SK-N-SH (cell line): ENCODE measurements at regions not wholly inside any gene's neighbourhood (a gene's known extent, or its start where the extent isn't known, plus 50 kb on each side); places are given as distances from the start of the nearest gene placed in this dataset.

Experiments
- CTCF ChIA-PET: fragments of 300-600, 350-600 bp; formaldehyde crosslinking; extraction: SDS; loops from one replicate; lab custom pipeline; 2021; lab: Yijun Ruan, JAX
- POLR2A ChIA-PET: fragments of 350-600 bp; sonication (Branson Sonifier 250); formaldehyde crosslinking; extraction: SDS; loops from one replicate; lab custom pipeline; 2020; ENCODE audit warnings: antibody characterized with exemption, inconsistent platforms; lab: Yijun Ruan, JAX
- DNase-seq: peaks from one replicate; pipeline ENCODE4 v3.0.0; 2012
- H2AFZ ChIP-seq: fragments of 200-600 bp; sonication (generic); 2 replicates; pipeline ENCODE4 v1.8.1; 2016; ENCODE audit warnings: antibody characterized with exemption, mild to moderate bottlenecking, low read depth
- H3F3A ChIP-seq: fragments of 200-600 bp; sonication (generic); replicated peaks from 2 replicates; pipeline ENCODE3; 2016; ENCODE audit warnings: antibody characterized with exemption, mild to moderate bottlenecking; ENCODE audit not compliant: insufficient read depth
- H3K27ac ChIP-seq, 2 experiments: fragments of 200-500 bp in 1 of 2; fragments of 200-600 bp in 1 of 2; sonication (Bioruptor generic) in 1 of 2; sonication (generic), shearing (Covaris generic) in 1 of 2; 2 replicates each; pipeline versions ENCODE4 v1.5.1 to v1.6.1; 2014 to 2016; ENCODE audit warnings: low read depth in 2 of 2, inconsistent platforms in 1 of 2, low read length in 1 of 2, mild to moderate bottlenecking in 1 of 2, mixed read lengths in 1 of 2
- H3K27me3 ChIP-seq: fragments of 200-600 bp; sonication (generic), shearing (Covaris generic); 2 replicates; pipeline ENCODE4 v1.6.1; 2016; ENCODE audit warnings: mixed run types; ENCODE audit not compliant: insufficient read depth
- H3K36me3 ChIP-seq, 2 experiments: fragments of 200-500 bp in 1 of 2; fragments of 200-600 bp in 1 of 2; sonication (Bioruptor generic) in 1 of 2; sonication (generic) in 1 of 2; replicated peaks in 1 of 2; 2 replicates each; pipeline versions ENCODE3 to v1.5.1; 2014 to 2016; ENCODE audit warnings: low read length in 1 of 2, mild to moderate bottlenecking in 1 of 2; ENCODE audit not compliant: insufficient read depth in 2 of 2, control insufficient read depth in 1 of 2
- H3K4me1 ChIP-seq, 2 experiments: fragments of 200-500 bp in 1 of 2; fragments of 200-600 bp in 1 of 2; sonication (Bioruptor generic) in 1 of 2; sonication (generic), shearing (Covaris generic) in 1 of 2; 2 replicates each; pipeline versions ENCODE4 v1.5.1 to v1.6.1; 2014 to 2016; ENCODE audit warnings: low read depth in 1 of 2, low read length in 1 of 2, mixed run types in 1 of 2; ENCODE audit not compliant: insufficient read depth in 2 of 2, control insufficient read depth in 1 of 2
- H3K4me2 ChIP-seq: fragments of 200-600 bp; sonication (generic), shearing (Covaris generic); 2 replicates; pipeline ENCODE4 v1.6.1; 2017; ENCODE audit warnings: mixed run types
- H3K4me3 ChIP-seq, 2 experiments: fragments of 200-500 bp in 1 of 2; fragments of 200-600 bp in 1 of 2; sonication (Bioruptor generic) in 1 of 2; sonication (generic), shearing (Covaris generic) in 1 of 2; 2 replicates each; pipeline versions ENCODE4 v1.5.1 to v1.8.1; 2014 to 2016; ENCODE audit warnings: low read depth in 2 of 2, inconsistent platforms in 1 of 2, low read length in 1 of 2, mild to moderate bottlenecking in 1 of 2, mixed read lengths in 1 of 2, moderate library complexity in 1 of 2
- H3K79me2 ChIP-seq: fragments of 200-600 bp; sonication (generic); 2 replicates; pipeline ENCODE4 v1.8.1; 2017; ENCODE audit warnings: mild to moderate bottlenecking; ENCODE audit not compliant: insufficient read depth
- H3K9ac ChIP-seq: fragments of 200-600 bp; sonication (generic); 2 replicates; pipeline ENCODE4 v1.6.1; 2017; ENCODE audit warnings: mixed run types
- H3K9me2 ChIP-seq: fragments of 200-600 bp; sonication (generic); 2 replicates; pipeline ENCODE4 v1.6.1; 2017; ENCODE audit warnings: mixed run types
- H3K9me3 ChIP-seq: fragments of 200-600 bp; sonication (generic); 2 replicates; pipeline ENCODE4 v1.6.1; 2017; ENCODE audit warnings: mixed run types, mild to moderate bottlenecking, moderate library complexity
- H4K20me1 ChIP-seq: fragments of 200-600 bp; sonication (generic); 2 replicates; pipeline ENCODE4 v1.6.1; 2017; ENCODE audit warnings: mild to moderate bottlenecking, mixed run types; ENCODE audit not compliant: insufficient read depth
- CHD2 ChIP-seq: fragments of 150-350 bp; IDR thresholded peaks from 2 replicates; pipeline ENCODE4 v1.6.1; 2018; ENCODE audit warnings: low read length; ENCODE audit not compliant: partially characterized antibody
- EZH2phosphoT487 ChIP-seq: fragments of 200-600 bp; sonication (generic); IDR thresholded peaks from 2 replicates; pipeline ENCODE4 v1.6.1; 2017; ENCODE audit warnings: low read depth, mixed run types, mild to moderate bottlenecking, antibody characterized with exemption, moderate library complexity, borderline replicate concordance
- FOSL2 ChIP-seq: IDR thresholded peaks from 2 replicates; pipeline ENCODE4 v1.4.0; 2012; ENCODE audit warnings: low read depth, mild to moderate bottlenecking, moderate library complexity, borderline replicate concordance
- FOXM1 ChIP-seq: IDR thresholded peaks from 2 replicates; pipeline ENCODE4 v1.4.0; 2012; ENCODE audit warnings: low read depth, mild to moderate bottlenecking
- GABPA ChIP-seq: IDR thresholded peaks from 2 replicates; pipeline ENCODE4 v1.4.0; 2012; ENCODE audit warnings: low read depth, mild to moderate bottlenecking
- GATA2 ChIP-seq: sonication (generic); formaldehyde crosslinking; IDR thresholded peaks from 2 replicates; pipeline ENCODE4 v1.5.0; 2020; ENCODE audit warnings: mild to moderate bottlenecking, missing genetic modification reagents
- MEF2A ChIP-seq: IDR thresholded peaks from 2 replicates; pipeline ENCODE4 v1.4.0; 2012; ENCODE audit warnings: low read depth, borderline replicate concordance
- NFIC ChIP-seq: IDR thresholded peaks from 2 replicates; pipeline ENCODE4 v1.4.0; 2012; ENCODE audit warnings: borderline replicate concordance
- REST ChIP-seq: IDR thresholded peaks from 2 replicates; pipeline ENCODE4 v1.6.1; 2012; ENCODE audit warnings: mild to moderate bottlenecking, low read depth, low read length, moderate library complexity
- RFX5 ChIP-seq: IDR thresholded peaks from 2 replicates; pipeline ENCODE4 v1.6.1; 2012; ENCODE audit warnings: mild to moderate bottlenecking, improper control_type of control experiment, low read length
- TAF1 ChIP-seq: IDR thresholded peaks from 2 replicates; pipeline ENCODE4 v1.6.1; 2012; ENCODE audit warnings: low read depth, mild to moderate bottlenecking, low read length, moderate library complexity, borderline replicate concordance
- TCF12 ChIP-seq: IDR thresholded peaks from 2 replicates; pipeline ENCODE4 v1.4.0; 2012
- YY1 ChIP-seq: IDR thresholded peaks from 2 replicates; pipeline ENCODE4 v1.4.0; 2012; ENCODE audit warnings: low read depth, mild to moderate bottlenecking
- WGBS: methylation state at CpG from one replicate; pipeline ENCODE4 v1.1.6; 2017; ENCODE audit warnings: low lambda C conversion rate; 5-methylcytosine and 5-hydroxymethylcytosine counted together
- TF ChIP-seq, protein P1 (sequence below): fragments of 200-600 bp; sonication (generic); IDR thresholded peaks from 2 replicates; pipeline ENCODE4 v1.6.1; 2017; ENCODE audit warnings: antibody characterized with exemption, mild to moderate bottlenecking, moderate library complexity
- TF ChIP-seq, protein P2 (sequence below): fragments of 150-350 bp; IDR thresholded peaks from 2 replicates; pipeline ENCODE4 v1.6.1; 2016; ENCODE audit warnings: mild to moderate bottlenecking, low read depth, low read length
- TF ChIP-seq, protein P3 (sequence below): IDR thresholded peaks from 2 replicates; pipeline ENCODE4 v1.4.0; 2012; ENCODE audit warnings: low read depth, borderline replicate concordance

- DNase-seq, result no peak
- ChIA-PET CTCF (interaction anchor here (1.3 kb wide), 1 partner anchor 14 kb away, joined by 4 read pairs; no protein-coding TSS in a partner anchor), POLR2A (no interaction called here)
- no peak for TF ChIP-seq FOXM1
- TF ChIP-seq CHD2, result no peak
- TF ChIP-seq MEF2A, result no peak
- TF ChIP-seq GABPA, result no peak
- no peak for TF ChIP-seq REST
- TF ChIP-seq, protein P1, sequence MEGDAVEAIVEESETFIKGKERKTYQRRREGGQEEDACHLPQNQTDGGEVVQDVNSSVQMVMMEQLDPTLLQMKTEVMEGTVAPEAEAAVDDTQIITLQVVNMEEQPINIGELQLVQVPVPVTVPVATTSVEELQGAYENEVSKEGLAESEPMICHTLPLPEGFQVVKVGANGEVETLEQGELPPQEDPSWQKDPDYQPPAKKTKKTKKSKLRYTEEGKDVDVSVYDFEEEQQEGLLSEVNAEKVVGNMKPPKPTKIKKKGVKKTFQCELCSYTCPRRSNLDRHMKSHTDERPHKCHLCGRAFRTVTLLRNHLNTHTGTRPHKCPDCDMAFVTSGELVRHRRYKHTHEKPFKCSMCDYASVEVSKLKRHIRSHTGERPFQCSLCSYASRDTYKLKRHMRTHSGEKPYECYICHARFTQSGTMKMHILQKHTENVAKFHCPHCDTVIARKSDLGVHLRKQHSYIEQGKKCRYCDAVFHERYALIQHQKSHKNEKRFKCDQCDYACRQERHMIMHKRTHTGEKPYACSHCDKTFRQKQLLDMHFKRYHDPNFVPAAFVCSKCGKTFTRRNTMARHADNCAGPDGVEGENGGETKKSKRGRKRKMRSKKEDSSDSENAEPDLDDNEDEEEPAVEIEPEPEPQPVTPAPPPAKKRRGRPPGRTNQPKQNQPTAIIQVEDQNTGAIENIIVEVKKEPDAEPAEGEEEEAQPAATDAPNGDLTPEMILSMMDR, result no peak
- TF ChIP-seq, protein P2, sequence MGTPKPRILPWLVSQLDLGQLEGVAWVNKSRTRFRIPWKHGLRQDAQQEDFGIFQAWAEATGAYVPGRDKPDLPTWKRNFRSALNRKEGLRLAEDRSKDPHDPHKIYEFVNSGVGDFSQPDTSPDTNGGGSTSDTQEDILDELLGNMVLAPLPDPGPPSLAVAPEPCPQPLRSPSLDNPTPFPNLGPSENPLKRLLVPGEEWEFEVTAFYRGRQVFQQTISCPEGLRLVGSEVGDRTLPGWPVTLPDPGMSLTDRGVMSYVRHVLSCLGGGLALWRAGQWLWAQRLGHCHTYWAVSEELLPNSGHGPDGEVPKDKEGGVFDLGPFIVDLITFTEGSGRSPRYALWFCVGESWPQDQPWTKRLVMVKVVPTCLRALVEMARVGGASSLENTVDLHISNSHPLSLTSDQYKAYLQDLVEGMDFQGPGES, result no peak
- no peak for TF ChIP-seq TCF12
- no peak for TF ChIP-seq NFIC
- TF ChIP-seq, protein P3, sequence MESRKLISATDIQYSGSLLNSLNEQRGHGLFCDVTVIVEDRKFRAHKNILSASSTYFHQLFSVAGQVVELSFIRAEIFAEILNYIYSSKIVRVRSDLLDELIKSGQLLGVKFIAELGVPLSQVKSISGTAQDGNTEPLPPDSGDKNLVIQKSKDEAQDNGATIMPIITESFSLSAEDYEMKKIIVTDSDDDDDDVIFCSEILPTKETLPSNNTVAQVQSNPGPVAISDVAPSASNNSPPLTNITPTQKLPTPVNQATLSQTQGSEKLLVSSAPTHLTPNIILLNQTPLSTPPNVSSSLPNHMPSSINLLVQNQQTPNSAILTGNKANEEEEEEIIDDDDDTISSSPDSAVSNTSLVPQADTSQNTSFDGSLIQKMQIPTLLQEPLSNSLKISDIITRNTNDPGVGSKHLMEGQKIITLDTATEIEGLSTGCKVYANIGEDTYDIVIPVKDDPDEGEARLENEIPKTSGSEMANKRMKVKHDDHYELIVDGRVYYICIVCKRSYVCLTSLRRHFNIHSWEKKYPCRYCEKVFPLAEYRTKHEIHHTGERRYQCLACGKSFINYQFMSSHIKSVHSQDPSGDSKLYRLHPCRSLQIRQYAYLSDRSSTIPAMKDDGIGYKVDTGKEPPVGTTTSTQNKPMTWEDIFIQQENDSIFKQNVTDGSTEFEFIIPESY, result no peak
- TF ChIP-seq YY1, result no peak
- TF ChIP-seq FOSL2, result no peak
- TF ChIP-seq GATA2, result no peak
- no peak for TF ChIP-seq EZH2phosphoT487
- no peak for TF ChIP-seq RFX5
- TF ChIP-seq TAF1, result no peak
- no peak overlapping the region for H3K4me2 ChIP-seq
- no peaks in the 10 kb centered on the region for H3F3A ChIP-seq
- no peak overlapping the region for H3K4me3 ChIP-seq
- H3K27me3 ChIP-seq, result no peaks in the 10 kb centered on the region
- 53% methylated on average over 5 of the region's 5 CpGs for WGBS
- no peak overlapping the region for H3K9ac ChIP-seq
- H3K9me3 ChIP-seq, result no peaks in the 10 kb centered on the region
- no peak overlapping the region for H2AFZ ChIP-seq
- H3K4me1 ChIP-seq, result no peaks in the 10 kb centered on the region; a peak in 1 of 4 replicates
- no peak overlapping the region for H3K27ac ChIP-seq
- no peaks in the 10 kb centered on the region for H3K79me2 ChIP-seq
- H4K20me1 ChIP-seq, result no peaks in the 10 kb centered on the region
- H3K36me3 ChIP-seq, result no peaks in the 10 kb centered on the region
- H3K9me2 ChIP-seq, result no peaks in the 10 kb centered on the region
These were observed 257.4 kb upstream of the NOCT start for GRCh38 chr4:138758196-138758595.
